Keratinocyte (primary cell): ENCODE measurements at regions not wholly inside any gene's neighbourhood (a gene's known extent, or its start where the extent isn't known, plus 50 kb on each side); places are given as distances from the start of the nearest gene placed in this dataset.

Source experiments
- DNase-seq: peaks from one replicate; pipeline ENCODE4 v3.0.0-alpha.2; 2011; ENCODE audit warnings: low read depth, missing footprints, low spot score
- FAIRE-seq: peaks from 2 replicates; lab custom pipeline; 2011; peaks lifted over from hg19 to GRCh38; lab: Jason Lieb, UNC
- H2AFZ ChIP-seq: 2 replicates; pipeline ENCODE4 v1.6.0; 2012; ENCODE audit warnings: low read length, control low read depth, inconsistent platforms; ENCODE audit not compliant: control insufficient read depth
- H3K27ac ChIP-seq: 2 replicates; pipeline ENCODE4 v1.5.1; 2011; ENCODE audit warnings: low read length; ENCODE audit not compliant: control insufficient read depth, insufficient read depth
- H3K27me3 ChIP-seq: 3 replicates; pipeline ENCODE4 v1.6.0; 2011; ENCODE audit warnings: low read length; ENCODE audit not compliant: control insufficient read depth, insufficient read depth; ENCODE audit errors: extremely low read depth
- H3K36me3 ChIP-seq, 2 experiments: 2 replicates in 1 of 2; 3 replicates in 1 of 2; pipeline ENCODE4 v1.5.1; 2011; ENCODE audit warnings: low read length in 2 of 2, mild to moderate bottlenecking in 1 of 2; ENCODE audit not compliant: control insufficient read depth in 2 of 2, insufficient read depth in 2 of 2; ENCODE audit errors: extremely low read depth in 1 of 2
- H3K4me1 ChIP-seq: 3 replicates; pipeline ENCODE4 v1.5.1; 2011; ENCODE audit warnings: low read length; ENCODE audit not compliant: control insufficient read depth, insufficient read depth; ENCODE audit errors: extremely low read depth
- H3K4me2 ChIP-seq: 3 replicates; pipeline ENCODE4 v1.6.0; 2011; ENCODE audit warnings: low read depth, low read length; ENCODE audit not compliant: control insufficient read depth, insufficient read depth; ENCODE audit errors: extremely low read depth
- H3K4me3 ChIP-seq, 3 experiments: fragments of 200-600 bp in 1 of 3; sonication (generic) in 1 of 3; 2 replicates in 2 of 3; 3 replicates in 1 of 3; pipeline ENCODE4 v1.5.1; 2011 to 2016; ENCODE audit warnings: low read length in 3 of 3, mild to moderate bottlenecking in 3 of 3, control low read depth in 2 of 3, inconsistent platforms in 1 of 3, low read depth in 1 of 3, mixed read lengths in 1 of 3, mixed run types in 1 of 3, moderate library complexity in 1 of 3; ENCODE audit not compliant: control insufficient read depth in 2 of 3, insufficient read depth in 2 of 3; ENCODE audit errors: extremely low read depth in 1 of 3
- H3K79me2 ChIP-seq: 2 replicates; pipeline ENCODE4 v1.6.0; 2012; ENCODE audit warnings: low read length; ENCODE audit not compliant: control insufficient read depth, insufficient read depth
- H3K9ac ChIP-seq: 3 replicates; pipeline ENCODE4 v1.6.0; 2011; ENCODE audit warnings: low read length; ENCODE audit not compliant: control insufficient read depth, insufficient read depth; ENCODE audit errors: extremely low read depth
- H3K9me1 ChIP-seq: 3 replicates; pipeline ENCODE4 v1.6.0; 2011; ENCODE audit warnings: low read length; ENCODE audit not compliant: control insufficient read depth, insufficient read depth; ENCODE audit errors: extremely low read depth
- H3K9me3 ChIP-seq: 2 replicates; pipeline ENCODE4 v1.5.1; 2012; ENCODE audit warnings: low read depth, low read length; ENCODE audit not compliant: control insufficient read depth
- H4K20me1 ChIP-seq: 3 replicates; pipeline ENCODE4 v1.6.0; 2011; ENCODE audit warnings: low read length; ENCODE audit not compliant: control insufficient read depth, insufficient read depth; ENCODE audit errors: extremely low read depth
- EZH2 ChIP-seq: IDR thresholded peaks from one replicate; pipeline ENCODE4 v1.6.1; 2012; ENCODE audit warnings: inconsistent platforms, mild to moderate bottlenecking, low read length, moderate library complexity
- dilution Hi-C: fragments of 300-500 bp; cut with MboI; formaldehyde crosslinking; loops from one replicate; pipeline ENCODE4 v1.7.0; 2020; ENCODE audit warnings: low sequenced_read_pairs; ENCODE audit not compliant: extremely low pct_ligation_motif_present
- TF ChIP-seq, protein P1 (sequence below), 3 experiments: IDR thresholded peaks in 1 of 3; conservative IDR thresholded peaks in 1 of 3; optimal IDR thresholded peaks in 1 of 3; 2 replicates in 2 of 3; 3 replicates in 1 of 3; pipeline versions ENCODE3 to v1.5.1; 2011; ENCODE audit warnings: low read length in 3 of 3, mild to moderate bottlenecking in 3 of 3, moderate library complexity in 2 of 3, control low read depth in 1 of 3, inconsistent platforms in 1 of 3; ENCODE audit not compliant: insufficient read depth in 2 of 3; ENCODE audit errors: extremely low read depth in 1 of 3

DNA sequence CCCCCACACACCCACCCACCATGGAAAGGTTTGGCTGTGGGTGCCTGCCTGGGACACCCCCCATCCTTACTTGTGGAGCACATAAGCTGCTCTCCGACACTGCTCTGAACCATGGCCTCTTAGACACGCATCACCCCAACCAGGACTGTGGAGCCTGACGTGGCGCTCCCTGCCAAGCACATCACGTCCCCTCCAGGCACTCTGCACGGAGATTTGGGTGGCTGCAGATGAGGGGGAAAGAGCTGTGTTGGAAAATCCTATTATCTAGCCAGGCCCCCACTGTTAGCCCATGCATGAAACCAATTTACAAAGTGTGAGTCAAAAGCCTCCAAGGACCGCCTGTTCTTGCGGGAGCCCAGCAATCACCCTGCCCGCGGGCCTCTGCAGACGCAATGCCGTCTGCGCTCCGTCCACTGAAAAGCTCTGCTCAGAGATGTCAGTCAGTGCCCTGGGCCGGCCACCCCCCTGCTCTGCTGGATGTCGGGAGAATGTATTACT, 163.4 kb upstream of the NECTIN1 start:
- peaks cover 41% of the 10 kb centered on the region for H3K27me3 ChIP-seq
- DNase-seq (no peak), FAIRE-seq (no peak)
- H4K20me1 ChIP-seq: no peaks in the 10 kb centered on the region
- H3K36me3 ChIP-seq: no peaks in the 10 kb centered on the region
- no peaks in the 10 kb centered on the region for H3K4me1 ChIP-seq
- no peak overlapping the region for H3K4me2 ChIP-seq
- H3K4me3 ChIP-seq: no peak overlapping the region
- no peak overlapping the region for H3K27ac ChIP-seq
- no peak overlapping the region for H2AFZ ChIP-seq
- no peaks in the 10 kb centered on the region for H3K9me3 ChIP-seq
- TF ChIP-seq EZH2: no peak
- TF ChIP-seq, protein P1, sequence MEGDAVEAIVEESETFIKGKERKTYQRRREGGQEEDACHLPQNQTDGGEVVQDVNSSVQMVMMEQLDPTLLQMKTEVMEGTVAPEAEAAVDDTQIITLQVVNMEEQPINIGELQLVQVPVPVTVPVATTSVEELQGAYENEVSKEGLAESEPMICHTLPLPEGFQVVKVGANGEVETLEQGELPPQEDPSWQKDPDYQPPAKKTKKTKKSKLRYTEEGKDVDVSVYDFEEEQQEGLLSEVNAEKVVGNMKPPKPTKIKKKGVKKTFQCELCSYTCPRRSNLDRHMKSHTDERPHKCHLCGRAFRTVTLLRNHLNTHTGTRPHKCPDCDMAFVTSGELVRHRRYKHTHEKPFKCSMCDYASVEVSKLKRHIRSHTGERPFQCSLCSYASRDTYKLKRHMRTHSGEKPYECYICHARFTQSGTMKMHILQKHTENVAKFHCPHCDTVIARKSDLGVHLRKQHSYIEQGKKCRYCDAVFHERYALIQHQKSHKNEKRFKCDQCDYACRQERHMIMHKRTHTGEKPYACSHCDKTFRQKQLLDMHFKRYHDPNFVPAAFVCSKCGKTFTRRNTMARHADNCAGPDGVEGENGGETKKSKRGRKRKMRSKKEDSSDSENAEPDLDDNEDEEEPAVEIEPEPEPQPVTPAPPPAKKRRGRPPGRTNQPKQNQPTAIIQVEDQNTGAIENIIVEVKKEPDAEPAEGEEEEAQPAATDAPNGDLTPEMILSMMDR (optimal IDR thresholded peaks at IDR 0.05 in 1 of 3, IDR thresholded peaks at IDR 0.05 in 1 of 3, conservative IDR thresholded peaks at IDR 0.05 in 1 of 3; ENCODE audit: extremely low read depth in 1 of 3, insufficient read depth in 2 of 3, low read length in 3 of 3): no peak
- no peaks in the 10 kb centered on the region for H3K9me1 ChIP-seq
- dilution Hi-C loops: no loop called here
- H3K9ac ChIP-seq: no peak overlapping the region
- H3K79me2 ChIP-seq: no peaks in the 10 kb centered on the region

DNA sequence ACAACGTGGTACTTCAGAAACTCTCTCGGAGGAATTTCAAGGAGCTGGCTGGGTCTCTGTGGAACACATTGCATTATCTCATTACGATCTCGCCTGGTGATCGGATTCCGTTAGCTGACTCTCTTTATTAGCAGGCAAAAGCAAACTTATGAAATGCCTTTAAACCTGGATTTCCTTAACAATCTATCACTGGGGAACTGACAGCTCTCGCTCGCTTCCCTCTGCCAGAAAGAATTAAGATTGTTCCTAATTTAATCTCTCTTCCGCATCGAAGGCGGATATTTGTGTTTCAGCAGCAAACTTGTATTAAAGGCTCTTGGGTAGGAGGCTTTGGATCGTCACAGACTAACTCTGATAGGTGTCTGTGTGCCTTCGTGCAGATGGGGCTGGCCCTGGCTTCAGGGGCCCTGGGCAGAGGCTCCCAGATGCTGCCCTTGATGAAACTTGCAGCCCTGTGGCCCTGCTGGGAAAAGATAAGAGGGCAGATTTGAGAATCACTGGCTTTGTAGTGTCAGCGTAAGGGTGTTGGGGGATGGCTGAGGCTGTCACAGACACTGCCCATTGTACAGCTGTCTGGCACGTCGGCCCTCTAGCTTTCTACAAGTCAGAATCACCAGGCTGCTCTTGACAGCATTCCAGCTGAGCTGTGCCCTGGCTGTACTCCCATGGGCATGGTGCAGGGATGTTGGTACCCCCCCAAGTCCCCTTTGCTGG, 162.2 kb upstream of the NECTIN1 start:
- no peaks in the 10 kb centered on the region for H4K20me1 ChIP-seq
- FAIRE-seq: no peak
- dilution Hi-C loops: no loop called here

More for the DNA sequence above, 162.2 kb upstream of the NECTIN1 start:
- Histone ChIP-seq H3K27ac (no peak overlapping the region), H3K4me3 (no peak overlapping the region), H3K79me2 (no peaks in the 10 kb centered on the region), H3K9ac (no peak overlapping the region), H3K27me3 (peaks cover 38% of the 10 kb centered on the region), H3K4me1 (no peaks in the 10 kb centered on the region), H2AFZ (no peak overlapping the region), H3K9me3 (no peaks in the 10 kb centered on the region), H3K36me3 (no peaks in the 10 kb centered on the region), H3K9me1 (no peaks in the 10 kb centered on the region), H3K4me2 (no peak overlapping the region)
- TF ChIP-seq EZH2: no peak
- TF ChIP-seq, protein P1 (optimal IDR thresholded peaks at IDR 0.05 in 1 of 3, IDR thresholded peaks at IDR 0.05 in 1 of 3, conservative IDR thresholded peaks at IDR 0.05 in 1 of 3; ENCODE audit: extremely low read depth in 1 of 3, insufficient read depth in 2 of 3, low read length in 3 of 3): no peak
- no peak for DNase-seq
